CD4-positive, alpha-beta T cell treated with Interleukin-17A for 4 hours (primary cell): ENCODE measurements at regions not wholly inside any gene's neighbourhood (a gene's known extent, or its start where the extent isn't known, plus 50 kb on each side); places are given as distances from the start of the nearest gene placed in this dataset.
"Not testable (repeated sequence)": the region's sequence is repeated elsewhere in the genome, so short reads cannot be mapped to it uniquely, and the experiment has no call there.

ENCODE experiments used
- DNase-seq: peaks from one replicate; pipeline ENCODE4 v3.0.0-alpha.2; 2020; ENCODE audit warnings: mixed read lengths

- DNase-seq, result no peak
Observed at GRCh38 chr10:129059977-129060376, 407.1 kb upstream of the MGMT start.

GRCh38 chr10:129063212-129063611, 403.8 kb upstream of the MGMT start:
- no peak for DNase-seq

GRCh38 chr10:129063877-129064276, 403.2 kb upstream of the MGMT start:
- DNase-seq, result no peak

- DNase-seq, result not testable (repeated sequence)
Observed at GRCh38 chr10:129066529-129066928, 400.5 kb upstream of the MGMT start.

GRCh38 chr10:129071411-129071810, 395.6 kb upstream of the MGMT start:
- not testable (repeated sequence) for DNase-seq

- DNase-seq, result no peak
Observed at GRCh38 chr10:129074939-129075338, 392.1 kb upstream of the MGMT start.

- DNase-seq, result no peak
Observed at GRCh38 chr10:129075508-129075907, 391.5 kb upstream of the MGMT start.

GRCh38 chr10:129075927-129076326, 391.1 kb upstream of the MGMT start:
- DNase-seq, result no peak

- DNase-seq, result no peak
Observed at GRCh38 chr10:129078346-129078745, 388.7 kb upstream of the MGMT start.

- DNase-seq, result no peak
Observed at GRCh38 chr10:129078746-129079145, 388.3 kb upstream of the MGMT start.

- DNase-seq, result no peak
Observed at GRCh38 chr10:129079705-129080104, 387.3 kb upstream of the MGMT start.

GRCh38 chr10:129085811-129086210, 381.2 kb upstream of the MGMT start:
- DNase-seq, result no peak

GRCh38 chr10:129089341-129089740, 377.7 kb upstream of the MGMT start:
- DNase-seq, result no peak

- no peak for DNase-seq
Observed at GRCh38 chr10:129090165-129090564, 376.9 kb upstream of the MGMT start.

- DNase-seq, result no peak
Observed at GRCh38 chr10:129090618-129091366, 376.2 kb upstream of the MGMT start.

- no peak for DNase-seq
Observed at GRCh38 chr10:129093641-129094040, 373.4 kb upstream of the MGMT start.

- DNase-seq, result no peak
Observed at GRCh38 chr10:129094233-129094632, 372.8 kb upstream of the MGMT start.

- DNase-seq, result no peak
Observed at GRCh38 chr10:129094861-129095260, 372.2 kb upstream of the MGMT start.

GRCh38 chr10:129095680-129096064, 371.4 kb upstream of the MGMT start:
- DNase-seq, result no peak

- no peak for DNase-seq
Observed at GRCh38 chr10:129096065-129096984, 370.7 kb upstream of the MGMT start.

GRCh38 chr10:129097776-129098330, 369.2 kb upstream of the MGMT start:
- no peak for DNase-seq

- DNase-seq, result no peak
Observed at GRCh38 chr10:129098517-129098916, 368.5 kb upstream of the MGMT start.

- no peak for DNase-seq
Observed at GRCh38 chr10:129099486-129099885, 367.6 kb upstream of the MGMT start.

- DNase-seq, result no peak
Observed at GRCh38 chr10:129099992-129100391, 367.0 kb upstream of the MGMT start.
